HG03439 (cell line): ENCODE measurements at regions not wholly inside any gene's neighbourhood (a gene's known extent, or its start where the extent isn't known, plus 50 kb on each side); places are given as distances from the start of the nearest gene placed in this dataset.

Source experiments
- ATAC-seq: cut with Tn5 transposase; IDR thresholded peaks from one replicate; pipeline ENCODE4 v1.9.1; 2021; ENCODE audit warnings: mild to moderate bottlenecking, moderate library complexity; ENCODE audit not compliant: unreplicated experiment

DNA sequence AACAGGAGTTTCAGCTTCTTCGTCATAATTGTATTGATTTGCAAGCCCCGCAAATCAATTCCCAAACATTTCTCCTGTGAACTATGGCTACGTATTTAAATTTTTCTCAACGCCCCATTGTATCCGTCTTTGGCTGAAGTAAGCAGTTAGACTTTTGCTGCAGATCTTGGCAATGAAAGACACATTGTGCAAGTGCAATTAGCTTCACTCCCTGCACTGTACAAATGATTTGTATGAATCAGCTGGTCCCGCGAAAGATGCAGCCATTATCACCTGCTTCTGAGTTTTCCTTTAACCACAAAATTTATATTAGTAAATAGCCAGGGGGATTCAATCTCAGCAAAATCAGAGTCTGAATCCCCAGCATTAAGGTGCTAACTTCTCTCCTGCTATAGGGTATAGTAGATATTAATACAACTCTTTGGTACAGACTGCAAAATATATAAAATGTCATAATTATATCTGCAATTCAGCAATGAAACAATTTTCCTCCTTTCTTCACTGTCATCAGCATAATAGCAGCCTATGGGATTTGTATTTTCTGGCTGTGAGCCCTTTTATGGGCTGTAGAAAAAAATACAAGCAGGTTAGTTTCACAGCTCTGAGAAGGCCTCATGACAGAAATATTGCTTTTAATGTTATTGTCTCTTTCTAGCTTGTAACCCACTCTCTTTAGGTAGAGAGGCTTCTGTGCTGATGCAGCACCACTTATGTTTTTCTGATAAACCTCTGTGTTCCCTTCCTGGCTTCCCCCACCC is 68.4 kb upstream of the SMARCA2 start:
- ATAC-seq: no peak

DNA sequence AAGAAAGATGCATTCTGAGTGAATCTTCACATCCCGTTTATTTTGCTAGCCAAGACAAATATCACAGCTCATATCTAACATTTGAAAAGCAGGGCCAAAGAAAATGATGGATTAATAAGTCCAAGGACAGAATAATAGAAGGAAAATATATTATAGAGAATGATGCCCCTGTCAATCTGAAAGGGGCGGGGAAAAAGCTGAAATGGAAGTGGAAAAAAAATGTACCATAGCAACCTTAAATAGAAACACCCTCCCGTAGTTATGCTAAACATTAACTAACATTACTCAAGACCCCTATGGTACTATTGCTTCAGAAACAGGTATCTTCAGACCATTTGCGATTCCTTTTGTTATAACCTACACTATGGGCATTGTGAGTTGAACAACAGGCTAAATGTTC is 67.7 kb upstream of the SMARCA2 start:
- ATAC-seq: no peak

DNA sequence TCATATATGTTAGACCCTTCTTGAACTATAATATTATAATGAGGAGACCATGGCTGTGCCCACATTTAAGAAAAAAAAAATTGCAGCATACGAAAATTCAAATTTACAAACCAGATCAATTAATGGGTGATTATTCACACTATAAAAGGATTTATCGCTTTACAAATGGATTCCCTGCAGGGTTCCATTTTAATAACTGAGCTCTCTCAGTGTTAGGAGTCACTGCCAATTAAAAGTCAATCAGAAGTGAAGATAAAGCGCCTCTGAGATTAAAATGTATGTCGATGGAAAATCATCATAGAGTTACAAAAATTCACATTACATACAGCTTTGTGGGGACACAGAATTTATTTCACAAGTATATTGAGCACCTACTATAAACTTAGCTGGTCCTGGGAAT is 66.6 kb upstream of the SMARCA2 start:
- no peak for ATAC-seq

DNA sequence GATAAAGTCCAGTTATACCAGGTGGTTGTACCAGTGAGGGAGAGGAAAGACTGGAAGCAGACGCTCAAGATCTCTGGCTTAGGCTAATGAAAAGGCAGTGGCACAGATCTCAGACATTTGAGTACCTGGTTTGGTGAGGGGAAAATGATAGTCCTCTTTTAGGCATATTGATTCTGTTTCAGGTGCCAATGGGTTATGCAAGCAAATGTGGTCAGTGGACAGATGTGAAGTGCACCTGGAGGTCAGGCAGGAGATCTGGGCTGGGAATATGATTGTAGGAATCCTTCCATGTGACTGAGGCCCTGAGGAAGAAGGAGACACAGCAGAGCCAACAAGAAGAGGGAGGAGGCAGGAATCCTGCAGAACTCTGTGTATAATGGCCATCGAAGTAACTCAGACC is 63.7 kb upstream of the SMARCA2 start:
- ATAC-seq: no peak

DNA sequence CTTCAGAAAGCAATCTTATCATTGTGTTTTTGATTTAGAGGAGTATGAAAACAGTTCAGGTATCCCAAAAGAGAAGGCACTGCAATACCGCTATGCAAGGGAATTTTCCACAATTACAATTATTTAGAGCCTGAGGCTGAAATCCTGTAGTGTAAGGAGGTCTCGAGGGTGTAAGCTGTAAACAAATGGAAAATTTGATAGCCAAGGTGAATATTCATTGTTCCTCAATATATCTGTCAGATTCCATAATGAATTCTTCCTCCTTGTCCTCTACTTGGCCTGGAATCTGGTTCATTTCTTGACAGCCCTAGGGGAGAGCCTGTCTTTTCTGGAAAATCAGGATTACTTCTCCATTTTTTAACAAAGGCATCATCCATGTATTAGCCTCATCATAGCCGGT is 63.1 kb upstream of the SMARCA2 start:
- ATAC-seq: no peak

DNA sequence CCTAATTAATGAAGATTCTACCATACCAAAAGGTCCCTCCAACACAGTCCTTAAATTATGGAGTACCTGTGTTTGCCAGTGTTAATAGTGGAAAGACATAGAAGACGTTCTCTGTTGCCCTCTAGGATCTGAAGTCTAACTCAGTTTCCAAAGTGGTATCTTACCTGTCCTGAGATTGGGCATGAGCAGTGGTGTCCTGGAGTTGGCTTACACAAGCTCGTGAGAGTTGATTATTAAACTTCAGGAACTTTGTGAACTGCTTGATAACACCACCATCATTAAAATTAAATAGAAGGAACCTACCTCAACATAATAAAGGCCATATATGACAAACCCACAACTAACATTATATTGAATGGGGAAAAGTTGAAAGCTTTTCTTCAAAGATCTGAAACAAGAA is 60.9 kb upstream of the SMARCA2 start:
- no peak for ATAC-seq

DNA sequence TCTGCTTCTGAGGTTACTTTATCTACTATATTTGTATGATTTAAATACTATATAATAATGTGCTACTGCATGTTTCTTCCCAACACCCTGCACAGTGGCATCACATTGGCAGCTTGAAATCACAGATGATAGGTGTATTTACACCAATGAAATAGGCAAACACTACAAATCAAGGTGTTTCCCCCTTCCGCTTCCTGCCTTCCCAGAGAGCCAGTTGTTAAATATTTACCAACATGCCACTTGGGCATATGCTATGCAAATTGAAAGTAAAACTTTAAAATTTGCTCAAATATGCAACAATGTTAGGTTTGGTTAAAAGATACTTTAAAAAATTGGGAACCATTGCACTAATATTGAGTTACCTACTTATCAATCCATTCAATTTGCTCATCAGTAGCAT is 58.2 kb upstream of the SMARCA2 start:
- ATAC-seq: no peak

DNA sequence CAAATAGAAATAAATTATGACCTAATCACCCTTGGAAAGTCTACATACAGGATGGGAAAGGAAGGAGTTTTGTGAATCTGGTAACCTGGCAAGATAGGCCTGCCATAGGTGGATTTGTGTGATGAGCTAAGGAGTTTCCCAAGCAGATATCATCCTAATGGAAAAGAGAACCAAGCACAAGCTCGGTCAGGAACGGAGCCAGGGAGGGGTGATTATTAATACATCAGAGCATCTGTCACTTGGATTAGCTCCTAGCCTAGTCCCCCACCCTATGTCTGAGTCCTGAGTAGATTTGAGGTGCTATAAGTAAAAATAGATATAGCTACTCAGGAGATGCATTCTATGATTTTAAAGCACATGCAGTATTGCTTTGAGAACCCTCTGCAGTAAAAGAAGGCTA is 57.3 kb upstream of the SMARCA2 start:
- ATAC-seq: no peak

DNA sequence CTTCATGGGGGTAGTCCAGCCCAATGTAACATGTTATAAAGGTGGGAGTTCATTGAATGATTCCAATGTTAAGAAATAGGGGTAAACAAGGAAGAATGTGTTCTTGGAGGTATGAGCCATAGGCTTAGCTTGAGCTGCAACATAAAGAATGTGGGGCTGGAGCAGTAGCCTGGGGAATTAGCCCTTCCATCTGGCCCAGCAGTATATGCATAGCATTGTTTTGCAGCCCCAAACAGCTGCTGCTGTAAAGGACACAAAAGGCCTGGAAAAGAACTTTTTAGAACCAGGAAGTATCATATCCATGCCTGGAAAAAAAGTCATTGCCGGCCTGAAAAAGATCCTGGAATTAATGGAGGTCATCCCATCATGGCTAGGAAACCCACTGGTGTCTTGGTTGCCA is 55.8 kb upstream of the SMARCA2 start:
- no peak for ATAC-seq

DNA sequence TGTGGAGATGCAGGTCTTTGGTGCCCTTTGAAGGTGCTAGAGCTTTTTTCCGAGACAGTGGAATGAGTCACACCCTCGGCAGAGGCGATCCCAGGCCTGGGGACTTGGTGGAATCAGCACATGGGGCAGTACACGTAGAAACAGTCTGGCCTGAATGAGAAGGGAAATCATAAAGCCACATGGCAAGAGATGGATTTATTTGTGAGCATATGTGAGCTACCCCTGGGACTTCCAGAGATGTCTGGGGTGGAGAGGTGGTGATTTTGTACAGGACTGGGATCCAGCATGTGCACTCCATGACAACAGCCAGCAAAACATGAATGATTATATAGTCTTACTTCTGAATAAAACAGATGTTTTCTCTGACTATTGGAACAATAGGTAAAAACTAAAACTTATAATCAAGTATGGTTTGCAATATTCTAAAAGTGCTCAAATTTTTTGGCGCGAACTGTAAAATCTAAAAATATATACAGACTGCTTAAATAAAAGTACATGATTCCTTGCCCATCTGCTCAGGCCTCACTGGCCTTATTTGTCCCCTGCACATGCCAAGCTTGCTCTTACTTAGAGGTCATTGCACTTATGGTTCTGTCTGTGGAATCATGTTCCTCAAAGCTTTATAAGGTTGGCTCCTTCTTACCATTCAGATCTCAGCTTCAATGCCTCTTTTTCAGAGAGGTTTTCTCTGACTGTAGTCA is 54.7 kb upstream of the SMARCA2 start:
- no peak for ATAC-seq

DNA sequence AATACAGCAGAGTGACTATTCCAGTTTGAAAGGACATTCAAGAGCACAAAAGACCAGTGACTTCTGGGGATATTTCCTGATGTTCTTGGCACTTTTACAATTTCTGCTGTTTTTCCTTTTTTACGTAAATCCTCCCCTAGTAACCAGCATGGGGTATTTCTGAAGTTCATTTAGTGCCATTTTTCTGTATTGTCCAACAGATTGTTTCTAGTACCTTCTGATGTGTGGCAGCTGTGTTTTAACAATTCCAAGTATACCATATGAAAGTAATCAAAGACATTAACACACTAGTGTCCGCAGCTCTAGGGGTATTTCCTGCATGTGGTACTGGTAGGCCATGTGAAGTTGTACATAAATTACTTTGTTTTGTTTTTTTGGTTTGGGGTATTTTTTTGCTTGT is 53.0 kb upstream of the SMARCA2 start:
- no peak for ATAC-seq

DNA sequence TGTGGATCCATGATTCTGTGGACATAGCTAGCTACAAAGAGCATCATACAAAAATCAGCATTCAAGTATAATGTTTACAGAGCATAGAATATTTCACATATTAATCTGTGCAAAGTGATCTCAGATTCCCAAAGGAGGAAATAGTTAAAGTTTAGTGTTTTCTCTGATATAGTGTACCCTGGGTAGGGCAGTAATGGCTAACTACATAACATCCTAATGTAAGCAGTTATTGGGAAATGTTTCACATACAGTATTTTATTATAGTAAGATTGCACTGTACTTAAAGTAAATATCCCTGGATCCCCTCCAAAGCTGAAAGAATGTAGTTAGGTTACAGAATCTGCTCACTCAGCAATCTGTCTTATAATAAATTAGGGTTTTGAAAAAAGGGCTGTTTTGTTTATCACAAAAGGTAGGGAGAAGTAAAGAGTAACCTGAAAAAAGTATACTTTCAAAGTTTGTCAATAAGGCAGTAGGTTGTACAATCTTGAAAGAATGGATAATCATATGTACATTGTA is 52.5 kb upstream of the SMARCA2 start:
- no peak for ATAC-seq

DNA sequence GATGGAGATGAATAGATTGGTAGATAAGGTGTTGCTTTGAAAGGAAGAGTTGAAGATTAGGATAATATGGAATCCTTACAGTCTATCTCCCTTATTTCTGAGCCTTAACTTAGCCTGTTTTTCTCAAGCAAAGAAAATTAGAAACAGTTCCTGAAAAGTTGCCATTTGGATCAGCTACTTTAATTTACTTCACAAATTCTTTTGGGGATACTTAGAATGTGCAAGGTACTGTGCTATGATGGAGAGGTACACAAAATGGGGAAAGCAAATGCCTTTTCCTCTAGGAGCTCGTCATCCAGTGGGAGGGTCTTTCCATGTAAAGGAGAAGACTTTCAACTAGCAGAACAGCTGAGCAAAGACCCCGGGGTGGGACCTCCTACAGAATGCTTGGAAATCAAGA is 51.1 kb upstream of the SMARCA2 start:
- no peak for ATAC-seq
